ENCODE measurements at regions not wholly inside any gene's neighbourhood (a gene's known extent, or its start where the extent isn't known, plus 50 kb on each side); places are given as distances from the start of the nearest gene placed in this dataset.

DNA sequence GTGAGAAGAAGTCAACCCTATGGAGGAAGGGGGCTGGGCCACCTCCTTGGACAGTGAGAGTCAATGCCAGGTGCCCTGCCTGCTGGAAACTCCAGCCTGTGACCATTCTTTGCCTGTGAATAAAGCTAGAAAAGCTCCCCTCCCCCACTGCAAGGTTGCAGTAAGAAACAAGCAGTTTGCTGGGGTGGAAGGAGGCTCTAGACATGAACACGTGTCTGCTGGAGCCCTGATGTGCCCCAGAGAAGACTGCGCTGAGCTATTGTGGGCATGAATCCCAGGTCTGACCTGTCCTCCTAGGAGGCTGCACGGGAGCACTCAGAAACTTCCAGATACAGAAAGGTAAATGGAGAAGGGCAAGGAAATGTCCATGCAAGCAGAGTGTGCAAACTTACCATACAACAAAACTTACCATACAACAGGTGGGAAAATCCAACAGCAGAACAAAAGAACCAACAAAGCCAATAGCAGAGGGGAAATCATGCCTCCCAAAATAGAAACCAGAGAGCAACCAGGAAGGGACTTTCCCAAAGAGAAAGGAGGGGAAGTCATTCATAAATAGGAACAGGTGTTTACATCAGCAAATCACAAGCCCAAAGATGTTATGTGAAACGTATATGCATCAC lies 278.7 kb downstream of the BCL2 start:
- no peak for TF ChIP-seq CTCF (conservative IDR thresholded peaks at IDR 0.05; ENCODE audit: low read length)
- TF ChIP-seq EZH2phosphoT487 (IDR thresholded peaks at IDR 0.05; ENCODE audit: borderline replicate concordance) = no peak
